ENCODE measurements at regions not wholly inside any gene's neighbourhood (a gene's known extent, or its start where the extent isn't known, plus 50 kb on each side); places are given as distances from the start of the nearest gene placed in this dataset.

GRCh38 chr10:131563411-131563810 lies 251.9 kb upstream of the TCERG1L start (continued):
- TF ChIP-seq, protein P1, sequence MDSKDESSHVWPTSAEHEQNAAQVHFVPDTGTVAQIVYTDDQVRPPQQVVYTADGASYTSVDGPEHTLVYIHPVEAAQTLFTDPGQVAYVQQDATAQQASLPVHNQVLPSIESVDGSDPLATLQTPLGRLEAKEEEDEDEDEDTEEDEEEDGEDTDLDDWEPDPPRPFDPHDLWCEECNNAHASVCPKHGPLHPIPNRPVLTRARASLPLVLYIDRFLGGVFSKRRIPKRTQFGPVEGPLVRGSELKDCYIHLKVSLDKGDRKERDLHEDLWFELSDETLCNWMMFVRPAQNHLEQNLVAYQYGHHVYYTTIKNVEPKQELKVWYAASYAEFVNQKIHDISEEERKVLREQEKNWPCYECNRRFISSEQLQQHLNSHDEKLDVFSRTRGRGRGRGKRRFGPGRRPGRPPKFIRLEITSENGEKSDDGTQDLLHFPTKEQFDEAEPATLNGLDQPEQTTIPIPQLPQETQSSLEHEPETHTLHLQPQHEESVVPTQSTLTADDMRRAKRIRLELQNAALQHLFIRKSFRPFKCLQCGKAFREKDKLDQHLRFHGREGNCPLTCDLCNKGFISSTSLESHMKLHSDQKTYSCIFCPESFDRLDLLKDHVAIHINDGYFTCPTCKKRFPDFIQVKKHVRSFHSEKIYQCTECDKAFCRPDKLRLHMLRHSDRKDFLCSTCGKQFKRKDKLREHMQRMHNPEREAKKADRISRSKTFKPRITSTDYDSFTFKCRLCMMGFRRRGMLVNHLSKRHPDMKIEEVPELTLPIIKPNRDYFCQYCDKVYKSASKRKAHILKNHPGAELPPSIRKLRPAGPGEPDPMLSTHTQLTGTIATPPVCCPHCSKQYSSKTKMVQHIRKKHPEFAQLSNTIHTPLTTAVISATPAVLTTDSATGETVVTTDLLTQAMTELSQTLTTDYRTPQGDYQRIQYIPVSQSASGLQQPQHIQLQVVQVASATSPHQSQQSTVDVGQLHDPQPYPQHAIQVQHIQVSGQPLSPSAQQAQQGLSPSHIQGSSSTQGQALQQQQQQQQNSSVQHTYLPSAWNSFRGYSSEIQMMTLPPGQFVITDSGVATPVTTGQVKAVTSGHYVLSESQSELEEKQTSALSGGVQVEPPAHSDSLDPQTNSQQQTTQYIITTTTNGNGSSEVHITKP (CRISPR knock-in tag; IDR thresholded peaks at IDR 0.05; ENCODE audit: low read depth), result no peak
- TF ChIP-seq SALL2 (CRISPR knock-in tag; IDR thresholded peaks at IDR 0.05) (no peak), ZNF558 (CRISPR knock-in tag; IDR thresholded peaks at IDR 0.05; ENCODE audit: borderline replicate concordance) (no peak), PAF1 (CRISPR knock-in tag; IDR thresholded peaks at IDR 0.05) (no peak), CEBPZ (IDR thresholded peaks at IDR 0.05; ENCODE audit: low read length) (no peak), RBM22 (optimal IDR thresholded peaks at IDR 0.05; ENCODE audit: low read length) (no peak), RERE (CRISPR knock-in tag; IDR thresholded peaks at IDR 0.05; ENCODE audit: low read depth) (no peak)
